ENCODE measurements at regions not wholly inside any gene's neighbourhood (a gene's known extent, or its start where the extent isn't known, plus 50 kb on each side); places are given as distances from the start of the nearest gene placed in this dataset.
"Not testable (repeated sequence)": the region's sequence is repeated elsewhere in the genome, so short reads cannot be mapped to it uniquely, and the experiment has no call there.

DNA sequence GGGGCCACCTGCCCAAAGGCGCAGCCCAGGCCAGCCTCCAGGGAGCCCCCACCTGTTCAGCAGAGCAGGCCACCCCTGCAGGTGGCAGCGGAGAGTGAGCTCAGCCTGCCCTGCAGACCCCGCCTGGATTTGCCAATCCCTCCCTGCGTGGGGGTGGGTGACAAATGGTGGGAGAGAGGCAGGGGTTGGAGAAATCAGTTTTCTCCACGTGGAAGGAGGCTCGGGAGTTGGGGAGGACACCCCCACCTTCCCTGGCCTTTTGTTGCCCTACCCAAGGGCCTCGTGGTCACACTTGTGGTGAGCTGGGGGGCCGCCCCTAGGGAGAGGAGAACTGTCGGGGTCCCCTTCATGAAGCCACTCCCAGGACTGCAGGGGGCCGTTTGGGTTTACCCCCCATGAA, 351.7 kb downstream of the CNTNAP3B start:
- not testable (repeated sequence) for DNase-seq (ENCODE audit: low read depth, low spot score); H3K4me3 ChIP-seq (ENCODE audit: low read length)

DNA sequence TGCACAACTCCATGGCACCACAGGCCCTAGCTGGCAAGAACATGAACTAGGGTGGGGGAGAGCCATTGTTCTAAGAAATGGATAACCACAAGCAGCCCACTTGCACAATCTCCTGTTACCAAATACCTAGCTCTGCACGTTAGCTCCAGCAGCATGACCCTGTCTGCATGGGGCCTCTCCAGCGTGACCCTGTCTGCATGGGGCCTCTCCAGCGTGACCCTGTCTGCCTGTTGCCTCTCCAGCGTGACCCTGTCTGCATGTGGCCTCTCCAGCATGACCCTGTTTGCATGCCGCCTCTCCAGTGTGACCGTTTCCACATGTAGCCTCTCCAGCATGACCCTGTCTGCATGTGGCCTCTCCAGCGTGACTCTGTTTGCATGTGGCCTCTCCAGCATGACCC, 356.7 kb downstream of the CNTNAP3B start:
- H3K4me3 ChIP-seq (ENCODE audit: low read length); DNase-seq (ENCODE audit: low read depth, low spot score): not testable (repeated sequence)

- DNase-seq (ENCODE audit: low read depth, low spot score); H3K4me3 ChIP-seq (ENCODE audit: low read length): not testable (repeated sequence)
These were observed 357.5 kb downstream of the CNTNAP3B start for GRCh38 chr9:41771693-41772092.

DNA sequence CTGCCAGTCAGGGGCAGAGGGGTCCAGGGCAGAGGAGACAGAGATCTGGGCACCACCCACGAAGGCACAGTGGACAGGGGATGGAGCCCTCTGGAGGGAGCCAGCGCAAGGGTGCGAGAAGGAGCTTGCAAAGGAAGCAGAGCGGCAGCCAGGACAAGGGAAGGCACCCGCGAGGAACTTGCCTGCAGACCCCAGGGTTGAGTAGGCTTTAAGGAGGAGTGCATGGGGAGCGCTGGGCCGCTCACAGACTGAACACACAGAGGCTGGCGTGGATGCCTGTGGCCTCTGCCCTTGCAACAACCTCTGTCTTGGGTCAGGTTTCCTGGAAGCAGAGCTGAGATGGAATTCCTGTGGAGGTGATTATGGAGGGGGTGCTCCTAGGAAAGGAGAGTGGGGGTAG, 374.4 kb downstream of the CNTNAP3B start:
- not testable (repeated sequence) for DNase-seq (ENCODE audit: low read depth, low spot score); H3K4me3 ChIP-seq (ENCODE audit: low read length)

DNA sequence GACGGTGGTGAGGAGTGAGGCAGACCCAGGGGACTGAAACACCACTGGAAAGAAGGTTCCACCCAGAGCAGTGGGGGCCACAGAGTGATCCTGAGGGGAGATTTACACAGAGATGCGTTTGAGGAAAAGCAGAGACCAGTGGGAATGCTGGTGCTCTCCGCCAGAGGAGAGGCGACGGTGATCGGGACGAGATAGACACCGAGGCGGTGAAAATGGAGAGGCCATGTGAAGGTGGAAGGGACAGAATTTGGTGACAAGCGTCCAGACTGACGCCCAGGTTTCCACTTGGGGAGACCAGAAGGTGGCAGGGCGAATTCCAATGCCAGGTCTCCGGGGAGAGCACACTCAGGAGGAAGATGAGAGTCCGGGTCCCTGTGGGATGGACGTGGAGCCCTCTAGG, 374.8 kb downstream of the CNTNAP3B start:
- not testable (repeated sequence) for H3K4me3 ChIP-seq (ENCODE audit: low read length); DNase-seq (ENCODE audit: low read depth, low spot score)

- DNase-seq (ENCODE audit: low read depth, low spot score); H3K4me3 ChIP-seq (ENCODE audit: low read length): not testable (repeated sequence)
These were observed 387.3 kb downstream of the CNTNAP3B start for GRCh38 chr9:41741897-41742296.

DNA sequence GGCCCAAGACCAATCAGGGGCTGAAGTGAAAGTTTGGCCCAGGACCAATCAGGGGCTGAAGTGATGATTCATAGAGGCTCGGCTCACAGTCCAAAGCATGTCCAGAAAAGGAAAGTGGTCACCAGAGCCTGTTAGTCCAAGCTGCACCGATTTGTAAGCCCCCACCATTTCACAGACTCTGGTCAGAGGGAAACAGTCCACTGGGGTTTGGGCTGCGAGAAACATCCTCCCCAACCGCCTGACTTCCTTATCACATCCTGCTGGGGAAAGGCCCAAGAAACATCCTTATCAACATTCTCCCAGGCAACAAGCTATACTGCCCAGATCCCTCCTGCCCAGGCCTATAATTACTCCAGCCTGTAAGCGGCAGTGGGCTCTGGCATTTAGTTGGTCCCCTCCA, 388.1 kb downstream of the CNTNAP3B start:
- not testable (repeated sequence) for DNase-seq (ENCODE audit: low read depth, low spot score); H3K4me3 ChIP-seq (ENCODE audit: low read length)

- DNase-seq (ENCODE audit: low read depth, low spot score); H3K4me3 ChIP-seq (ENCODE audit: low read length): not testable (repeated sequence)
These were observed 390.5 kb downstream of the CNTNAP3B start for GRCh38 chr9:41738681-41739080.

GRCh38 chr9:41699190-41699589, 430.0 kb downstream of the CNTNAP3B start:
- DNase-seq (ENCODE audit: low read depth, low spot score); H3K4me3 ChIP-seq (ENCODE audit: low read length): not testable (repeated sequence)

- DNase-seq (ENCODE audit: low read depth, low spot score); H3K4me3 ChIP-seq (ENCODE audit: low read length): not testable (repeated sequence)
These were observed 432.1 kb downstream of the CNTNAP3B start for GRCh38 chr9:41697080-41697479.

DNA sequence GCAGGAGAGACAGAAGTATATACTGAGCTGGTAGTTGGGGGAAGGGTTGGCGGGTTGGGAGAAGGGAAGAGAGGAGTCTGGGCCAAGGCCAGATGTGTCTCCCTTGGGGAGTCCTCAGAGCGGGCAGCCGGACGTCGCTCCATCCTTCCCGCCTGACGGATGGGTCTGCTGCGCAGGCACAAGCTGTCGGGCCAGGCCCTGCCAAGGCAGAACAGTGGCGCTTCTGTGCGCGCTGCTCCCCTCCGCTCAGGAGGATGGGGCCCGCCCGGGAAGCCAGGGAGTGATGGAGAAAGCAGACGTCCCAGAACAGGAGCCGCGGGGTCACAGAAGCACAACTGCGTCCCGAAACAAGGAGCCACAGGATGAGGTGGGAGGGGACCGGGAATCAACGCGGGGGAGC, 449.9 kb downstream of the CNTNAP3B start:
- not testable (repeated sequence) for H3K4me3 ChIP-seq (ENCODE audit: low read length); DNase-seq (ENCODE audit: low read depth, low spot score)

DNA sequence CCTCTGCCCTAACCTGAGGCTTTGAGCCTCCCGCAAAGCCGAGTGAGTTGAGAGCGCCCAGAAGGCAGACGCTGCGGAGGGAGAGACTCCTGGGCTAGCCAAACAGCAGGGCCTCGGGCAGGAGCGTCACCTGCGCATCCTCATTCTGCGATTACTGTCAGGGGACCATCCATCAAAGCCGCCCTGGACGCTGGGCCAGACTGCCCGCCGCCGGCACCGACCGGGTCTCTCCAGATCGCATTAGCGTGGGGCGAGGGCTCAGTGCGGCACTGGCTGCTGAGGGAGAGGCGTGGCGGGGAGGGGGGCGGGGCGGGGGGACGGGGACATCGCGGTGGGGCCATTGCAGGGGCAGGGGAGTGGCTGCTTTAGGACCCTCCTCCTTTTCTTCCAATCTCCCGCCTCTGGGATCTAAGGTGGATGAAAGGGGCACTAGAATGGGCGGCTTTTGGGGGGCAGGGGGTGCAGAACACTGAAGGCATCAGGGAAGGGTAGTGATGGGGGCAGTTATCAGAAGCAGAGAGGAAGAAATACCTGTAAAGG, 465.7 kb downstream of the CNTNAP3B start:
- DNase-seq (ENCODE audit: low read depth, low spot score); H3K4me3 ChIP-seq (ENCODE audit: low read length): not testable (repeated sequence)

- H3K4me3 ChIP-seq (ENCODE audit: low read length); DNase-seq (ENCODE audit: low read depth, low spot score): not testable (repeated sequence)
These were observed 469.6 kb upstream of the ZNG1F start for GRCh38 chr9:41658706-41659105.

GRCh38 chr9:41658116-41658515, 469.0 kb upstream of the ZNG1F start:
- DNase-seq (ENCODE audit: low read depth, low spot score); H3K4me3 ChIP-seq (ENCODE audit: low read length): not testable (repeated sequence)

DNA sequence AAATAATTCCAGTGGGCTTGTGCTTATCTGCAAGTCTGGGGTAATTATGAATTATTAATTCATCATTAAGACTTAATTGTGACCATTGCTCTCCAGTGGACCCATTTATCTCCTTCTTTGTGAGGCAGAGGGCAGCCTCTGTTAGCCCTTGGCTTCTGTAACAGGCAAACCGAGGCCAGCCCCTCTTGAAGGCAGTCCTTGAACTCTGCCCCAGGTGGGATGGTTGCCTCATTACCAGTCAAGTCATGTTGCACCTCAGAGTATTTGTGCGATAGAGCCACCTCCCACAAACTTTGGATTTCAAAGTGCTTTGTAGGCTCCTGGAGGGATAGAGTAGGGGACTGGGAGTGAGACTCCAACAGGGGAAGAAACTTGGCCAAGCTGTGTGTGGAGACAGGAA, 468.0 kb upstream of the ZNG1F start:
- DNase-seq (ENCODE audit: low read depth, low spot score); H3K4me3 ChIP-seq (ENCODE audit: low read length): not testable (repeated sequence)

DNA sequence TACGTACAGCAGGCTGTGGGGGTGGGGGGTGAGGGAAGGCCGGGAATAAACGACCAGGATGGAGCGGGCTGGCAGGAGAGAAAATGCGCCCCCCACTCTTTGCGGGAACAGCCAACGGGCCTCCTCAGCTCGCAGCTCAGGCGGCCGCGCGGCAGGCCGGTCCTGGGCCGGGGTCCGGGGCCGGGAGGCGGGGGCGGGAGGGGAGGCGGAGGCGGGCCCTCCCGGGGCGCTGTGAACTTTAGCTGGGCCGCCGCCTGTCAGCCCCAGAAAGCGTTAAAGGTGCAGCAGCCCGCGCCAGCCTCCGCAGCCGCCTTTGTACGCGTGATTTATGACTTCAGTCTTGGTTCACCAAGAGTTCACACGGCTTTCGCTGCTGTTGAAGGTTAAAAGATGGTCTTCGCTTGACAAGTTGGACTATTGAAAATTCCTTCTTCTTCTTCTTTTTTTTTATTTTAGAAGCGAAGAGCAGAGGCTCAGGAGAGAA, 466.0 kb upstream of the ZNG1F start:
- not testable (repeated sequence) for H3K4me3 ChIP-seq (ENCODE audit: low read length); DNase-seq (ENCODE audit: low read depth, low spot score)

GRCh38 chr9:41654349-41654748, 465.2 kb upstream of the ZNG1F start:
- not testable (repeated sequence) for H3K4me3 ChIP-seq (ENCODE audit: low read length); DNase-seq (ENCODE audit: low read depth, low spot score)

GRCh38 chr9:41653560-41654340, 464.6 kb upstream of the ZNG1F start:
- DNase-seq (ENCODE audit: low read depth, low spot score); H3K4me3 ChIP-seq (ENCODE audit: low read length): not testable (repeated sequence)

DNA sequence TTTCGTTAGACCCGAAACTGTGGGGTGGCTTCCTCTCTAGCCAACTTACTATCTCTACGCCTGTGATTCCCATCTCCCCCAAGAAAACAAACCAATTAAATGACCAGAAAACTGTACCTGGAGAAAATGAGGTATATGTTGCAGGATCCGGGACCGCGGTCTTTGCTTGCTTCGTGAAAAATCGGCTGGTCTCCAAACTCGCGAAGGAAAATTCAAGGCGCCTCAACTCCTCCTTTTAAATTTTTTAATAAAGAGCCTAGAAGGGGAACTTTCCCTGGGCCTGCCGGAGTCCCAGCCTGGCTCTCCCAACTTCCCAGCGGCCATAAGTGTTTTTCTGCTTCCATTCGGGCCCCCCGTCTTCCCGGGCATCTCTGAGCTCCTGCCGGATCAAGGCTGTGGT, 463.7 kb upstream of the ZNG1F start:
- H3K4me3 ChIP-seq (ENCODE audit: low read length); DNase-seq (ENCODE audit: low read depth, low spot score): not testable (repeated sequence)

- not testable (repeated sequence) for H3K4me3 ChIP-seq (ENCODE audit: low read length); DNase-seq (ENCODE audit: low read depth, low spot score)
These were observed 463.1 kb upstream of the ZNG1F start for GRCh38 chr9:41652100-41652713.
